ENCODE measurements at regions not wholly inside any gene's neighbourhood (a gene's known extent, or its start where the extent isn't known, plus 50 kb on each side); places are given as distances from the start of the nearest gene placed in this dataset.

DNA sequence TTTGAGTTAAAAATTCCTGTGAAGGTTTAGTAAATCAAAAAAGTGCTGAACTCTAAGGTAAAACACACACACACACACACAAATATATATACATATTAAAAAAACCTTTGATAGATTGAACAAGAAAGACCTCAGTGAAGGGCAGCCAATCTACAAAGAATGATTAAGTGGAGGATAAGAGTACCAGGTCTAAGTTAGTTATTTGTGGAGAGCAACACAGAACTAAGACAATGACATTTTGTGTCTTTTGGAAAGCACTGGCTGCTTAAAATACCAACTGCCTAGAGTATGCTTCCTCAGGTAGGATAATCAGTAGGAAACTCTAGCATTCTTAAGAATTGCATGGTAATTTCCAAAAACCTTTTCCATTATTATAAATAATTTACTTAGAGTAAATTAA lies 481.4 kb upstream of the SYT4 start:
- TF ChIP-seq, protein P1, sequence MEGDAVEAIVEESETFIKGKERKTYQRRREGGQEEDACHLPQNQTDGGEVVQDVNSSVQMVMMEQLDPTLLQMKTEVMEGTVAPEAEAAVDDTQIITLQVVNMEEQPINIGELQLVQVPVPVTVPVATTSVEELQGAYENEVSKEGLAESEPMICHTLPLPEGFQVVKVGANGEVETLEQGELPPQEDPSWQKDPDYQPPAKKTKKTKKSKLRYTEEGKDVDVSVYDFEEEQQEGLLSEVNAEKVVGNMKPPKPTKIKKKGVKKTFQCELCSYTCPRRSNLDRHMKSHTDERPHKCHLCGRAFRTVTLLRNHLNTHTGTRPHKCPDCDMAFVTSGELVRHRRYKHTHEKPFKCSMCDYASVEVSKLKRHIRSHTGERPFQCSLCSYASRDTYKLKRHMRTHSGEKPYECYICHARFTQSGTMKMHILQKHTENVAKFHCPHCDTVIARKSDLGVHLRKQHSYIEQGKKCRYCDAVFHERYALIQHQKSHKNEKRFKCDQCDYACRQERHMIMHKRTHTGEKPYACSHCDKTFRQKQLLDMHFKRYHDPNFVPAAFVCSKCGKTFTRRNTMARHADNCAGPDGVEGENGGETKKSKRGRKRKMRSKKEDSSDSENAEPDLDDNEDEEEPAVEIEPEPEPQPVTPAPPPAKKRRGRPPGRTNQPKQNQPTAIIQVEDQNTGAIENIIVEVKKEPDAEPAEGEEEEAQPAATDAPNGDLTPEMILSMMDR (IDR thresholded peaks at IDR 0.05), result no peak
- TF ChIP-seq EZH2 (IDR thresholded peaks at IDR 0.05; ENCODE audit: borderline replicate concordance, insufficient read depth, low read depth, low read length, poor library complexity, severe bottlenecking), result no peak

All from B cell (primary cell).